GM23338 (cell line): ENCODE measurements at regions not wholly inside any gene's neighbourhood (a gene's known extent, or its start where the extent isn't known, plus 50 kb on each side); places are given as distances from the start of the nearest gene placed in this dataset.

Experiments
- ATAC-seq: fragments of 200-7000 bp; cut with Tn5 transposase; 3 replicates; pipeline ENCODE4 v1.9.1; 2020
- DNase-seq: peaks from one replicate; pipeline ENCODE4 v3.0.0-alpha.2; 2015; ENCODE audit warnings: low spot score
- H2AFZ ChIP-seq: fragments of 200-600 bp; sonication (generic); 2 replicates; pipeline ENCODE4 v1.8.0; 2016; ENCODE audit warnings: antibody characterized with exemption, mild to moderate bottlenecking, moderate library complexity
- H3F3A ChIP-seq: fragments of 200-600 bp; sonication (generic); replicated peaks from 2 replicates; pipeline ENCODE4 v1.8.0; 2017; ENCODE audit warnings: antibody characterized with exemption, mixed run types, low read depth
- H3K27ac ChIP-seq: fragments of 200-600 bp; sonication (generic); 2 replicates; pipeline ENCODE4 v1.6.1; 2016; ENCODE audit warnings: low read depth
- H3K27me3 ChIP-seq: fragments of 200-600 bp; sonication (generic); 2 replicates; pipeline ENCODE4 v1.8.0; 2016; ENCODE audit warnings: mild to moderate bottlenecking, mixed run types, moderate library complexity; ENCODE audit not compliant: insufficient read depth
- H3K36me3 ChIP-seq: fragments of 200-600 bp; sonication (generic); 2 replicates; pipeline ENCODE4 v1.8.0; 2016; ENCODE audit warnings: mild to moderate bottlenecking; ENCODE audit not compliant: insufficient read depth
- H3K4me1 ChIP-seq: fragments of 200-600 bp; sonication (generic); 2 replicates; pipeline ENCODE4 v1.8.0; 2016; ENCODE audit warnings: mild to moderate bottlenecking, moderate library complexity; ENCODE audit not compliant: insufficient read depth
- H3K4me2 ChIP-seq: fragments of 200-600 bp; sonication (generic); 2 replicates; pipeline ENCODE4 v1.7.1; 2017; ENCODE audit warnings: mixed run types
- H3K4me3 ChIP-seq: fragments of 200-600 bp; sonication (generic); 2 replicates; pipeline ENCODE4 v1.6.1; 2016; ENCODE audit warnings: mixed run types
- H3K79me2 ChIP-seq: fragments of 200-600 bp; sonication (generic); replicated peaks from 2 replicates; pipeline ENCODE4 v1.8.0; 2017; ENCODE audit warnings: mild to moderate bottlenecking; ENCODE audit not compliant: insufficient read depth
- H3K9me2 ChIP-seq: fragments of 200-600 bp; sonication (generic); 2 replicates; pipeline ENCODE4 v1.8.0; 2017; ENCODE audit not compliant: insufficient read depth
- H4K20me1 ChIP-seq: fragments of 200-600 bp; sonication (generic); replicated peaks from 2 replicates; pipeline ENCODE4 v1.8.0; 2017; ENCODE audit warnings: mild to moderate bottlenecking; ENCODE audit not compliant: insufficient read depth
- H3K27ac Mint-ChIP-seq: 2 replicates; pipeline ENCODE4 v1.8.0; 2020; ENCODE audit warnings: inconsistent platforms, mild to moderate bottlenecking, moderate library complexity, mixed read lengths
- H3K27me3 Mint-ChIP-seq: 3 replicates; pipeline ENCODE4 v1.8.0; 2022; ENCODE audit warnings: low read depth, mild to moderate bottlenecking, moderate library complexity, mixed read lengths, inconsistent platforms; ENCODE audit not compliant: insufficient read depth, poor library complexity
- H3K36me3 Mint-ChIP-seq: 3 replicates; pipeline ENCODE4 v1.8.0; 2021; ENCODE audit warnings: low read depth, mild to moderate bottlenecking, inconsistent platforms, moderate library complexity, mixed read lengths
- H3K4me1 Mint-ChIP-seq: 3 replicates; pipeline ENCODE4 v1.8.0; 2020; ENCODE audit warnings: mild to moderate bottlenecking, inconsistent platforms, mixed read lengths
- H3K4me3 Mint-ChIP-seq: 3 replicates; pipeline ENCODE4 v1.8.0; 2021; ENCODE audit warnings: moderate library complexity, mild to moderate bottlenecking, inconsistent platforms, mixed read lengths
- H3K9me3 Mint-ChIP-seq: 3 replicates; pipeline ENCODE4 v1.8.0; 2020; ENCODE audit warnings: moderate library complexity, mild to moderate bottlenecking, inconsistent platforms, mixed read lengths
- CREB1 ChIP-seq: fragments of 250-450 bp; sonication (Bioruptor Pico); IDR thresholded peaks from 2 replicates; pipeline ENCODE4 v1.5.0; 2020; ENCODE audit warnings: low read depth, mild to moderate bottlenecking, moderate library complexity
- EZH2 ChIP-seq: fragments of 200-600 bp; sonication (generic); IDR thresholded peaks from one replicate; pipeline ENCODE4 v1.8.0; 2017; ENCODE audit warnings: antibody characterized with exemption, mild to moderate bottlenecking, low read depth; ENCODE audit not compliant: unreplicated experiment
- EZH2phosphoT487 ChIP-seq: fragments of 200-600 bp; sonication (generic); IDR thresholded peaks from one replicate; pipeline ENCODE4 v1.8.1; 2018; ENCODE audit warnings: antibody characterized with exemption; ENCODE audit not compliant: unreplicated experiment
- JUNB ChIP-seq: IDR thresholded peaks from one replicate; pipeline ENCODE4 v1.6.1; 2016; ENCODE audit warnings: antibody characterized with exemption; ENCODE audit not compliant: unreplicated experiment
- NANOG ChIP-seq: IDR thresholded peaks from 2 replicates; pipeline ENCODE4 v1.6.1; 2016; ENCODE audit warnings: antibody characterized with exemption, borderline replicate concordance
- POLR2AphosphoS5 ChIP-seq: IDR thresholded peaks from 2 replicates; pipeline ENCODE4 v1.6.1; 2016; ENCODE audit warnings: antibody characterized with exemption, low read depth
- STAT1 ChIP-seq: IDR thresholded peaks from one replicate; pipeline ENCODE4 v1.6.1; 2016; ENCODE audit warnings: antibody characterized with exemption; ENCODE audit not compliant: unreplicated experiment
- ZNF114 ChIP-seq: fragments of 250-450 bp; sonication (Bioruptor Pico); IDR thresholded peaks from 2 replicates; pipeline ENCODE4 v1.5.0; 2020; ENCODE audit warnings: mild to moderate bottlenecking, moderate library complexity
- ZNF331 ChIP-seq: fragments of 250-450 bp; sonication (Bioruptor Pico); IDR thresholded peaks from 2 replicates; pipeline ENCODE4 v1.5.0; 2020; ENCODE audit warnings: low read depth, mild to moderate bottlenecking, moderate library complexity
- TF ChIP-seq, protein P1 (sequence below), 2 experiments: fragments of 200-600 bp in 1 of 2; sonication (generic) in 1 of 2; conservative IDR thresholded peaks; 2 replicates each; pipeline versions ENCODE4 v1.5.1 to v1.6.1; 2016 to 2017; ENCODE audit warnings: antibody characterized with exemption in 2 of 2, low read depth in 2 of 2, mild to moderate bottlenecking in 2 of 2, moderate library complexity in 1 of 2
- TF ChIP-seq, protein P2 (sequence below): fragments of 250-450 bp; sonication (Bioruptor Pico); IDR thresholded peaks from 2 replicates; pipeline ENCODE4 v1.5.0; 2020; ENCODE audit warnings: mild to moderate bottlenecking, moderate library complexity
- TF ChIP-seq, protein P3 (sequence below): IDR thresholded peaks from one replicate; pipeline ENCODE4 v1.6.1; 2018; ENCODE audit warnings: antibody characterized with exemption; ENCODE audit not compliant: unreplicated experiment
- TF ChIP-seq, protein P4 (sequence below): IDR thresholded peaks from 2 replicates; pipeline ENCODE4 v1.6.1; 2016; ENCODE audit warnings: antibody characterized with exemption

DNA sequence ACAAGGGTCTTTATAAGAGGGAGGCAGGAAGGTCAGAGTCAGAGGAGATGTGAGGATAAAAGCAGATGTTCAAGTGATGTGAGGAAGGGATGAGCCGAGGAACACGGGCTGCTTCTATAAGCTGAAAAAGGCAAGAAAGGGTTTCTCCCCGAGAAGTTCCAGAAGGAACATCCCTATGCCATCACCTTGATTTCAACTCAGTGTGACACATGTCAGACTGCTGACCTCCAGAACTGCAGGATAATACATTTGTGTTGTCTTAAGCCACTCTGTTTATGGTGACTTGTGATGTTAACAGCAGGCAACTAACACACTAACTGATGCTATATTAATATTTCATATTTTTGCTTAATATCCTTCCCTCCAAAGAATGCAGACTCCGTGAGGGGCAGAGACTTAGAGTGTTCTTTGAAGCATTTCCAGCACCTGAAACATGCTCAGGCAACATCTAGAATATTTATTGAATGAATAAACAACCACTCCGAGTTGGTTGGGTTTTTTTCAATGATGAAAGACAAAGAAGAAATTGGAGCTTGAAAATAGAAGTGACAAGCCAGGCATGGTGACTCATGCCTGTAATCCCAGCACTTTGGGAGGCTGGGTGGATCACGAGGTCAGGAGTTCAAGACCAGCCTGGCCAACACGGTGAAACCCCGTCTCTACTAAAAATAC, 77.6 kb upstream of the ADRA1B start:
- Mint-ChIP-seq H3K4me3 (no peak overlapping the region), H3K27ac (no peak overlapping the region), H3K4me1 (no peaks in the 10 kb centered on the region), H3K27me3 (peaks cover under 1% of the 10 kb centered on the region), H3K36me3 (no peaks in the 10 kb centered on the region), H3K9me3 (no peaks in the 10 kb centered on the region)
- TF ChIP-seq, protein P1, sequence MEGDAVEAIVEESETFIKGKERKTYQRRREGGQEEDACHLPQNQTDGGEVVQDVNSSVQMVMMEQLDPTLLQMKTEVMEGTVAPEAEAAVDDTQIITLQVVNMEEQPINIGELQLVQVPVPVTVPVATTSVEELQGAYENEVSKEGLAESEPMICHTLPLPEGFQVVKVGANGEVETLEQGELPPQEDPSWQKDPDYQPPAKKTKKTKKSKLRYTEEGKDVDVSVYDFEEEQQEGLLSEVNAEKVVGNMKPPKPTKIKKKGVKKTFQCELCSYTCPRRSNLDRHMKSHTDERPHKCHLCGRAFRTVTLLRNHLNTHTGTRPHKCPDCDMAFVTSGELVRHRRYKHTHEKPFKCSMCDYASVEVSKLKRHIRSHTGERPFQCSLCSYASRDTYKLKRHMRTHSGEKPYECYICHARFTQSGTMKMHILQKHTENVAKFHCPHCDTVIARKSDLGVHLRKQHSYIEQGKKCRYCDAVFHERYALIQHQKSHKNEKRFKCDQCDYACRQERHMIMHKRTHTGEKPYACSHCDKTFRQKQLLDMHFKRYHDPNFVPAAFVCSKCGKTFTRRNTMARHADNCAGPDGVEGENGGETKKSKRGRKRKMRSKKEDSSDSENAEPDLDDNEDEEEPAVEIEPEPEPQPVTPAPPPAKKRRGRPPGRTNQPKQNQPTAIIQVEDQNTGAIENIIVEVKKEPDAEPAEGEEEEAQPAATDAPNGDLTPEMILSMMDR (conservative IDR thresholded peaks at IDR 0.05; ENCODE audit: low read depth in 2 of 2), result no peak
- no peak for TF ChIP-seq JUNB
- no peak for TF ChIP-seq CREB1 (CRISPR knock-in tag)
- no peak for TF ChIP-seq ZNF331 (CRISPR knock-in tag)
- no peak for TF ChIP-seq EZH2
- TF ChIP-seq, protein P2, sequence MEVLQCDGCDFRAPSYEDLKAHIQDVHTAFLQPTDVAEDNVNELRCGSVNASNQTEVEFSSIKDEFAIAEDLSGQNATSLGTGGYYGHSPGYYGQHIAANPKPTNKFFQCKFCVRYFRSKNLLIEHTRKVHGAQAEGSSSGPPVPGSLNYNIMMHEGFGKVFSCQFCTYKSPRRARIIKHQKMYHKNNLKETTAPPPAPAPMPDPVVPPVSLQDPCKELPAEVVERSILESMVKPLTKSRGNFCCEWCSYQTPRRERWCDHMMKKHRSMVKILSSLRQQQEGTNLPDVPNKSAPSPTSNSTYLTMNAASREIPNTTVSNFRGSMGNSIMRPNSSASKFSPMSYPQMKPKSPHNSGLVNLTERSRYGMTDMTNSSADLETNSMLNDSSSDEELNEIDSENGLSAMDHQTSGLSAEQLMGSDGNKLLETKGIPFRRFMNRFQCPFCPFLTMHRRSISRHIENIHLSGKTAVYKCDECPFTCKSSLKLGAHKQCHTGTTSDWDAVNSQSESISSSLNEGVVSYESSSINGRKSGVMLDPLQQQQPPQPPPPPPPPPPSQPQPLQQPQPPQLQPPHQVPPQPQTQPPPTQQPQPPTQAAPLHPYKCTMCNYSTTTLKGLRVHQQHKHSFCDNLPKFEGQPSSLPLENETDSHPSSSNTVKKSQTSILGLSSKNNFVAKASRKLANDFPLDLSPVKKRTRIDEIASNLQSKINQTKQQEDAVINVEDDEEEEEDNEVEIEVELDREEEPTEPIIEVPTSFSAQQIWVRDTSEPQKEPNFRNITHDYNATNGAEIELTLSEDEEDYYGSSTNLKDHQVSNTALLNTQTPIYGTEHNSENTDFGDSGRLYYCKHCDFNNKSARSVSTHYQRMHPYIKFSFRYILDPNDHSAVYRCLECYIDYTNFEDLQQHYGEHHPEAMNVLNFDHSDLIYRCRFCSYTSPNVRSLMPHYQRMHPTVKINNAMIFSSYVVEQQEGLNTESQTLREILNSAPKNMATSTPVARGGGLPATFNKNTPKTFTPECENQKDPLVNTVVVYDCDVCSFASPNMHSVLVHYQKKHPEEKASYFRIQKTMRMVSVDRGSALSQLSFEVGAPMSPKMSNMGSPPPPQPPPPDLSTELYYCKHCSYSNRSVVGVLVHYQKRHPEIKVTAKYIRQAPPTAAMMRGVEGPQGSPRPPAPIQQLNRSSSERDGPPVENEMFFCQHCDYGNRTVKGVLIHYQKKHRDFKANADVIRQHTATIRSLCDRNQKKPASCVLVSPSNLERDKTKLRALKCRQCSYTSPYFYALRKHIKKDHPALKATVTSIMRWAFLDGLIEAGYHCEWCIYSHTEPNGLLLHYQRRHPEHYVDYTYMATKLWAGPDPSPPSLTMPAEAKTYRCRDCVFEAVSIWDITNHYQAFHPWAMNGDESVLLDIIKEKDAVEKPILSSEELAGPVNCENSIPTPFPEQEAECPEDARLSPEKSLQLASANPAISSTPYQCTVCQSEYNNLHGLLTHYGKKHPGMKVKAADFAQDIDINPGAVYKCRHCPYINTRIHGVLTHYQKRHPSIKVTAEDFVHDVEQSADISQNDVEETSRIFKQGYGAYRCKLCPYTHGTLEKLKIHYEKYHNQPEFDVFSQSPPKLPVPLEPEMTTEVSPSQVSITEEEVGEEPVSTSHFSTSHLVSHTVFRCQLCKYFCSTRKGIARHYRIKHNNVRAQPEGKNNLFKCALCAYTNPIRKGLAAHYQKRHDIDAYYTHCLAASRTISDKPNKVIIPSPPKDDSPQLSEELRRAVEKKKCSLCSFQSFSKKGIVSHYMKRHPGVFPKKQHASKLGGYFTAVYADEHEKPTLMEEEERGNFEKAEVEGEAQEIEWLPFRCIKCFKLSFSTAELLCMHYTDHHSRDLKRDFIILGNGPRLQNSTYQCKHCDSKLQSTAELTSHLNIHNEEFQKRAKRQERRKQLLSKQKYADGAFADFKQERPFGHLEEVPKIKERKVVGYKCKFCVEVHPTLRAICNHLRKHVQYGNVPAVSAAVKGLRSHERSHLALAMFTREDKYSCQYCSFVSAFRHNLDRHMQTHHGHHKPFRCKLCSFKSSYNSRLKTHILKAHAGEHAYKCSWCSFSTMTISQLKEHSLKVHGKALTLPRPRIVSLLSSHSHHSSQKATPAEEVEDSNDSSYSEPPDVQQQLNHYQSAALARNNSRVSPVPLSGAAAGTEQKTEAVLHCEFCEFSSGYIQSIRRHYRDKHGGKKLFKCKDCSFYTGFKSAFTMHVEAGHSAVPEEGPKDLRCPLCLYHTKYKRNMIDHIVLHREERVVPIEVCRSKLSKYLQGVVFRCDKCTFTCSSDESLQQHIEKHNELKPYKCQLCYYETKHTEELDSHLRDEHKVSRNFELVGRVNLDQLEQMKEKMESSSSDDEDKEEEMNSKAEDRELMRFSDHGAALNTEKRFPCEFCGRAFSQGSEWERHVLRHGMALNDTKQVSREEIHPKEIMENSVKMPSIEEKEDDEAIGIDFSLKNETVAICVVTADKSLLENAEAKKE, result no peak
- TF ChIP-seq, protein P3, sequence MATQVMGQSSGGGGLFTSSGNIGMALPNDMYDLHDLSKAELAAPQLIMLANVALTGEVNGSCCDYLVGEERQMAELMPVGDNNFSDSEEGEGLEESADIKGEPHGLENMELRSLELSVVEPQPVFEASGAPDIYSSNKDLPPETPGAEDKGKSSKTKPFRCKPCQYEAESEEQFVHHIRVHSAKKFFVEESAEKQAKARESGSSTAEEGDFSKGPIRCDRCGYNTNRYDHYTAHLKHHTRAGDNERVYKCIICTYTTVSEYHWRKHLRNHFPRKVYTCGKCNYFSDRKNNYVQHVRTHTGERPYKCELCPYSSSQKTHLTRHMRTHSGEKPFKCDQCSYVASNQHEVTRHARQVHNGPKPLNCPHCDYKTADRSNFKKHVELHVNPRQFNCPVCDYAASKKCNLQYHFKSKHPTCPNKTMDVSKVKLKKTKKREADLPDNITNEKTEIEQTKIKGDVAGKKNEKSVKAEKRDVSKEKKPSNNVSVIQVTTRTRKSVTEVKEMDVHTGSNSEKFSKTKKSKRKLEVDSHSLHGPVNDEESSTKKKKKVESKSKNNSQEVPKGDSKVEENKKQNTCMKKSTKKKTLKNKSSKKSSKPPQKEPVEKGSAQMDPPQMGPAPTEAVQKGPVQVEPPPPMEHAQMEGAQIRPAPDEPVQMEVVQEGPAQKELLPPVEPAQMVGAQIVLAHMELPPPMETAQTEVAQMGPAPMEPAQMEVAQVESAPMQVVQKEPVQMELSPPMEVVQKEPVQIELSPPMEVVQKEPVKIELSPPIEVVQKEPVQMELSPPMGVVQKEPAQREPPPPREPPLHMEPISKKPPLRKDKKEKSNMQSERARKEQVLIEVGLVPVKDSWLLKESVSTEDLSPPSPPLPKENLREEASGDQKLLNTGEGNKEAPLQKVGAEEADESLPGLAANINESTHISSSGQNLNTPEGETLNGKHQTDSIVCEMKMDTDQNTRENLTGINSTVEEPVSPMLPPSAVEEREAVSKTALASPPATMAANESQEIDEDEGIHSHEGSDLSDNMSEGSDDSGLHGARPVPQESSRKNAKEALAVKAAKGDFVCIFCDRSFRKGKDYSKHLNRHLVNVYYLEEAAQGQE, result no peak
- TF ChIP-seq STAT1, result no peak
- no peak for TF ChIP-seq EZH2phosphoT487
- TF ChIP-seq ZNF114 (CRISPR knock-in tag), result no peak
- TF ChIP-seq POLR2AphosphoS5, result no peak
- TF ChIP-seq, protein P4, sequence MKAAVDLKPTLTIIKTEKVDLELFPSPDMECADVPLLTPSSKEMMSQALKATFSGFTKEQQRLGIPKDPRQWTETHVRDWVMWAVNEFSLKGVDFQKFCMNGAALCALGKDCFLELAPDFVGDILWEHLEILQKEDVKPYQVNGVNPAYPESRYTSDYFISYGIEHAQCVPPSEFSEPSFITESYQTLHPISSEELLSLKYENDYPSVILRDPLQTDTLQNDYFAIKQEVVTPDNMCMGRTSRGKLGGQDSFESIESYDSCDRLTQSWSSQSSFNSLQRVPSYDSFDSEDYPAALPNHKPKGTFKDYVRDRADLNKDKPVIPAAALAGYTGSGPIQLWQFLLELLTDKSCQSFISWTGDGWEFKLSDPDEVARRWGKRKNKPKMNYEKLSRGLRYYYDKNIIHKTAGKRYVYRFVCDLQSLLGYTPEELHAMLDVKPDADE, result no peak
- no peak for TF ChIP-seq NANOG
- H4K20me1 ChIP-seq, result no peaks in the 10 kb centered on the region
- no peaks in the 10 kb centered on the region for H3F3A ChIP-seq
- no peak overlapping the region for H3K27ac ChIP-seq
- H3K4me3 ChIP-seq, result no peak overlapping the region
- no peaks in the 10 kb centered on the region for H3K9me2 ChIP-seq
- H3K4me1 ChIP-seq, result no peaks in the 10 kb centered on the region
- H3K4me2 ChIP-seq, result no peak overlapping the region
- no peak for ATAC-seq
- H3K27me3 ChIP-seq, result no peaks in the 10 kb centered on the region
- no peak overlapping the region for H2AFZ ChIP-seq
- DNase-seq, result no peak
- H3K36me3 ChIP-seq, result no peaks in the 10 kb centered on the region
- no peaks in the 10 kb centered on the region for H3K79me2 ChIP-seq
